Activated T-cell treated with anti-CD3 and anti-CD28 coated beads, Interleukin-2, amount 50 U/mL, for 4 hours (primary cell): ENCODE measurements at regions not wholly inside any gene's neighbourhood (a gene's known extent, or its start where the extent isn't known, plus 50 kb on each side); places are given as distances from the start of the nearest gene placed in this dataset.
A peak's percentile ranks its signal among the peaks of the same experiment; 100 is the strongest.
"Not testable (repeated sequence)": the region's sequence is repeated elsewhere in the genome, so short reads cannot be mapped to it uniquely, and the experiment has no call there.

Experiments
- ATAC-seq, 2 donors: fragments of 200-7000 bp; cut with Tn5 transposase; one replicate each; pipeline ENCODE4 v1.10.0; 2021
- DNase-seq: peaks from one replicate; pipeline ENCODE4 v3.0.0-alpha.2; 2020
- H3K27me3 Mint-ChIP-seq: one replicate; pipeline ENCODE4 v1.8.0; 2021; ENCODE audit warnings: low read depth, mixed read lengths
- H3K36me3 Mint-ChIP-seq: one replicate; pipeline ENCODE4 v1.8.0; 2022; ENCODE audit warnings: mixed read lengths; ENCODE audit not compliant: insufficient read depth
- H3K4me1 Mint-ChIP-seq: one replicate; pipeline ENCODE4 v1.8.0; 2021; ENCODE audit warnings: low read depth, mixed read lengths
- H3K4me3 Mint-ChIP-seq: one replicate; pipeline ENCODE4 v1.8.0; 2021; ENCODE audit warnings: mild to moderate bottlenecking, moderate library complexity, mixed read lengths
- H3K9me3 Mint-ChIP-seq: one replicate; pipeline ENCODE4 v1.8.0; 2021; ENCODE audit warnings: mixed read lengths

GRCh38 chr15:75119312-75119711 lies 82.4 kb upstream of the C15orf39 start:
- not testable (repeated sequence) for H3K36me3 Mint-ChIP-seq, DNase-seq, H3K4me1 Mint-ChIP-seq, ATAC-seq, H3K27me3 Mint-ChIP-seq, H3K4me3 Mint-ChIP-seq, H3K9me3 Mint-ChIP-seq

GRCh38 chr15:75121491-75121890 lies 80.2 kb upstream of the C15orf39 start:
- no peaks in the 10 kb centered on the region for H3K27me3 Mint-ChIP-seq
- H3K9me3 Mint-ChIP-seq = no peaks in the 10 kb centered on the region
- no peaks in the 10 kb centered on the region for H3K36me3 Mint-ChIP-seq
- ATAC-seq = no peak
- H3K4me3 Mint-ChIP-seq = no peak overlapping the region
- DNase-seq = no peak
- no peaks in the 10 kb centered on the region for H3K4me1 Mint-ChIP-seq

GRCh38 chr15:75123395-75123794 lies 78.3 kb upstream of the C15orf39 start:
- H3K9me3 Mint-ChIP-seq = no peaks in the 10 kb centered on the region
- H3K36me3 Mint-ChIP-seq = no peaks in the 10 kb centered on the region
- no peaks in the 10 kb centered on the region for H3K27me3 Mint-ChIP-seq
- peaks cover 2% of the 10 kb centered on the region for H3K4me1 Mint-ChIP-seq
- no peak for ATAC-seq
- H3K4me3 Mint-ChIP-seq = no peak overlapping the region
- DNase-seq = no peak

- ATAC-seq, H3K4me3 Mint-ChIP-seq, H3K9me3 Mint-ChIP-seq, H3K36me3 Mint-ChIP-seq, H3K4me1 Mint-ChIP-seq, H3K27me3 Mint-ChIP-seq, DNase-seq: not testable (repeated sequence)
These were observed 77.4 kb upstream of the C15orf39 start for GRCh38 chr15:75124278-75124677.

GRCh38 chr15:75125935-75126334 lies 75.7 kb upstream of the C15orf39 start:
- Mint-ChIP-seq H3K4me3 (no peak overlapping the region), H3K9me3 (no peaks in the 10 kb centered on the region)

GRCh38 chr15:75126864-75127580 lies 74.7 kb upstream of the C15orf39 start:
- DNase-seq = no peak
- Mint-ChIP-seq H3K27me3 (peaks cover 3% of the 10 kb centered on the region), H3K9me3 (no peaks in the 10 kb centered on the region), H3K36me3 (no peaks in the 10 kb centered on the region), H3K4me1 (peaks cover 22% of the 10 kb centered on the region), H3K4me3 (no peak overlapping the region)
- no peak for ATAC-seq

More at GRCh38 chr15:75125935-75126334, 75.7 kb upstream of the C15orf39 start:
- DNase-seq = no peak
- no peak for ATAC-seq
- Mint-ChIP-seq H3K36me3 (no peaks in the 10 kb centered on the region), H3K27me3 (peaks cover 3% of the 10 kb centered on the region), H3K4me1 (peaks cover 16% of the 10 kb centered on the region)

- Mint-ChIP-seq H3K27me3 (peaks cover 3% of the 10 kb centered on the region), H3K4me3 (no peak overlapping the region), H3K36me3 (no peaks in the 10 kb centered on the region), H3K4me1 (peaks cover 22% of the 10 kb centered on the region), H3K9me3 (no peaks in the 10 kb centered on the region)
- no peak for DNase-seq
- ATAC-seq = no peak
These were observed 71.9 kb upstream of the C15orf39 start for GRCh38 chr15:75129788-75130187.

GRCh38 chr15:75131269-75131643 lies 70.4 kb upstream of the C15orf39 start:
- Mint-ChIP-seq H3K4me1 (peaks cover 22% of the 10 kb centered on the region), H3K27me3 (peaks cover 3% of the 10 kb centered on the region), H3K4me3 (peak overlapping the region; percentile 68), H3K9me3 (no peaks in the 10 kb centered on the region), H3K36me3 (no peaks in the 10 kb centered on the region)
- DNase-seq = no peak
- no peak for ATAC-seq

GRCh38 chr15:75134748-75135147 lies 66.9 kb upstream of the C15orf39 start:
- no peak for DNase-seq
- H3K4me3 Mint-ChIP-seq = no peak overlapping the region
- H3K4me1 Mint-ChIP-seq = peaks cover 13% of the 10 kb centered on the region
- no peak for ATAC-seq
- H3K9me3 Mint-ChIP-seq = no peaks in the 10 kb centered on the region
- H3K36me3 Mint-ChIP-seq = no peaks in the 10 kb centered on the region
- peaks cover 1% of the 10 kb centered on the region for H3K27me3 Mint-ChIP-seq

GRCh38 chr15:75136118-75136517 lies 65.6 kb upstream of the C15orf39 start:
- DNase-seq (no peak), ATAC-seq (no peak)
- Mint-ChIP-seq H3K36me3 (no peaks in the 10 kb centered on the region), H3K27me3 (peaks cover 3% of the 10 kb centered on the region), H3K4me3 (no peak overlapping the region), H3K9me3 (peaks cover 5% of the 10 kb centered on the region), H3K4me1 (peaks cover 4% of the 10 kb centered on the region)

- Mint-ChIP-seq H3K9me3 (peaks cover 6% of the 10 kb centered on the region), H3K4me1 (no peaks in the 10 kb centered on the region), H3K4me3 (no peak overlapping the region), H3K36me3 (no peaks in the 10 kb centered on the region), H3K27me3 (peaks cover 3% of the 10 kb centered on the region)
- DNase-seq (no peak), ATAC-seq (no peak)
These were observed 64.9 kb upstream of the C15orf39 start for GRCh38 chr15:75136758-75137157.

GRCh38 chr15:75138016-75138999 lies 63.4 kb upstream of the C15orf39 start:
- no peak overlapping the region for H3K4me3 Mint-ChIP-seq
- no peak for DNase-seq
- peaks cover 14% of the 10 kb centered on the region for H3K9me3 Mint-ChIP-seq
- H3K4me1 Mint-ChIP-seq = no peaks in the 10 kb centered on the region
- peaks cover 3% of the 10 kb centered on the region for H3K27me3 Mint-ChIP-seq
- ATAC-seq = no peak
- peaks cover 4% of the 10 kb centered on the region for H3K36me3 Mint-ChIP-seq

GRCh38 chr15:75140080-75140879 lies 61.4 kb upstream of the C15orf39 start:
- Mint-ChIP-seq H3K27me3 (peaks cover 3% of the 10 kb centered on the region), H3K9me3 (peaks cover 14% of the 10 kb centered on the region), H3K36me3 (peaks cover 4% of the 10 kb centered on the region), H3K4me1 (no peaks in the 10 kb centered on the region), H3K4me3 (no peak overlapping the region)
- DNase-seq (no peak), ATAC-seq (no peak)

- no peak for ATAC-seq
These were observed 59.2 kb upstream of the C15orf39 start for GRCh38 chr15:75142499-75142898.

More at GRCh38 chr15:75142499-75142898, 59.2 kb upstream of the C15orf39 start:
- peaks cover 3% of the 10 kb centered on the region for H3K27me3 Mint-ChIP-seq
- no peaks in the 10 kb centered on the region for H3K4me1 Mint-ChIP-seq
- peaks cover 4% of the 10 kb centered on the region for H3K36me3 Mint-ChIP-seq
- H3K9me3 Mint-ChIP-seq = peaks cover 14% of the 10 kb centered on the region
- DNase-seq = no peak
- H3K4me3 Mint-ChIP-seq = no peak overlapping the region
